GM12878 (cell line): ENCODE measurements at regions not wholly inside any gene's neighbourhood (a gene's known extent, or its start where the extent isn't known, plus 50 kb on each side); places are given as distances from the start of the nearest gene placed in this dataset.

Source experiments
- ATAC-seq: fragments of 200-7000 bp; cut with Tn5 transposase; 3 replicates; pipeline ENCODE4 v1.9.1; 2020; ENCODE audit warnings: mild to moderate bottlenecking, moderate library complexity
- BruUV-seq: library from RNA; stranded (reverse); fragments of 400-500 nt; replicated peaks from 2 replicates; lab custom pipeline; 2021; lab: Mats Ljungman, UMichigan
- CTCF ChIA-PET: fragments of 300-600 bp; sonication (Branson Sonifier 250); formaldehyde crosslinking; extraction: SDS; loops from one replicate; lab custom pipeline; 2021; ENCODE audit warnings: inconsistent platforms; lab: Yijun Ruan, JAX
- POLR2A ChIA-PET: fragments of 350-600 bp; formaldehyde crosslinking; extraction: SDS; loops from one replicate; lab custom pipeline; 2021; ENCODE audit warnings: inconsistent platforms; lab: Charles Lee
- RAD21 ChIA-PET: fragments of 300-600 bp; sonication (Branson Sonifier 250); formaldehyde crosslinking; loops from one replicate; lab custom pipeline; 2023; ENCODE audit warnings: antibody characterized with exemption; ENCODE audit not compliant: unreplicated experiment; lab: Charles Lee
- SMC1A ChIA-PET: fragments of 300-600 bp; sonication (Branson Sonifier 250); formaldehyde crosslinking; loops from one replicate; lab custom pipeline; 2023; ENCODE audit not compliant: unreplicated experiment, uncharacterized antibody; lab: Charles Lee
- DNase-seq: peaks from one replicate; pipeline ENCODE4 v3.0.0-alpha.2; 2011; ENCODE audit warnings: low read depth, low spot score
- FAIRE-seq: peaks from 3 replicates; lab custom pipeline; 2011; peaks lifted over from hg19 to GRCh38; lab: Jason Lieb, UNC
- H2AFZ ChIP-seq: 2 replicates; pipeline ENCODE4 v1.6.0; 2011; ENCODE audit warnings: low read depth, low read length, control low read depth; ENCODE audit not compliant: control insufficient read depth
- H3K27ac ChIP-seq: 2 replicates; pipeline ENCODE4 v1.5.1; 2011; ENCODE audit warnings: control low read depth; ENCODE audit not compliant: control insufficient read depth, insufficient read depth
- H3K27me3 ChIP-seq, 2 experiments: replicated peaks in 1 of 2; 2 replicates each; pipeline versions ENCODE4 v1.6.0 to v1.6.1; 2011; ENCODE audit warnings: low read length in 1 of 2; ENCODE audit not compliant: control insufficient read depth in 2 of 2, insufficient read depth in 2 of 2
- H3K36me3 ChIP-seq, 2 experiments: 2 replicates each; pipeline ENCODE4 v1.5.1; 2011; ENCODE audit warnings: low read length in 1 of 2; ENCODE audit not compliant: control insufficient read depth in 2 of 2, insufficient read depth in 2 of 2
- H3K4me1 ChIP-seq: 2 replicates; pipeline ENCODE4 v1.6.1; 2011; ENCODE audit warnings: mild to moderate bottlenecking, low read length, moderate library complexity, mixed read lengths; ENCODE audit not compliant: control insufficient read depth, insufficient read depth
- H3K4me2 ChIP-seq: 2 replicates; pipeline ENCODE4 v1.6.0; 2011; ENCODE audit warnings: control low read depth; ENCODE audit not compliant: control insufficient read depth, insufficient read depth
- H3K4me3 ChIP-seq: fragments of 200-600 bp; sonication (generic); 2 replicates; pipeline ENCODE4 v1.5.1; 2016
- H3K79me2 ChIP-seq: 2 replicates; pipeline ENCODE4 v1.6.0; 2011; ENCODE audit warnings: low read length; ENCODE audit not compliant: control insufficient read depth, insufficient read depth
- H3K9ac ChIP-seq: 2 replicates; pipeline ENCODE4 v1.8.0; 2011; ENCODE audit warnings: low read length, control low read depth, mixed read lengths; ENCODE audit not compliant: control insufficient read depth, insufficient read depth
- H3K9me3 ChIP-seq: replicated peaks from 3 replicates; pipeline ENCODE4 v1.5.1; 2011; ENCODE audit warnings: mild to moderate bottlenecking, low read length; ENCODE audit not compliant: control insufficient read depth, insufficient read depth
- H4K20me1 ChIP-seq: 2 replicates; pipeline ENCODE4 v1.6.0; 2011; ENCODE audit not compliant: control insufficient read depth, insufficient read depth
- ASH2L ChIP-seq: fragments of 300-600, 200-600 bp; sonication (generic); IDR thresholded peaks from 2 replicates; pipeline ENCODE4 v1.6.1; 2017; ENCODE audit warnings: low read depth, mild to moderate bottlenecking, borderline replicate concordance
- ATF7 ChIP-seq: fragments of 450-650 bp; IDR thresholded peaks from 2 replicates; pipeline ENCODE4 v1.6.1; 2016; ENCODE audit warnings: low read depth, mild to moderate bottlenecking
- BCL11A ChIP-seq: IDR thresholded peaks from 2 replicates; pipeline ENCODE4 v1.6.1; 2011; ENCODE audit warnings: low read depth, low read length
- CHD2 ChIP-seq: IDR thresholded peaks from 2 replicates; pipeline ENCODE4 v1.6.1; 2011; ENCODE audit warnings: low read depth, low read length, improper control_type of control experiment, borderline replicate concordance
- CREM ChIP-seq: IDR thresholded peaks from 2 replicates; pipeline ENCODE4 v1.6.1; 2014; ENCODE audit warnings: antibody characterized with exemption, low read depth
- DPF2 ChIP-seq: fragments of 450-650 bp; IDR thresholded peaks from 2 replicates; pipeline ENCODE4 v1.6.1; 2017; ENCODE audit warnings: mild to moderate bottlenecking
- HCFC1 ChIP-seq: fragments of 150-350 bp; IDR thresholded peaks from 2 replicates; pipeline ENCODE4 v1.6.1; 2014; ENCODE audit warnings: low read length
- JUND ChIP-seq: IDR thresholded peaks from 2 replicates; pipeline ENCODE4 v1.6.1; 2012; ENCODE audit warnings: low read depth, mild to moderate bottlenecking, low read length, improper control_type of control experiment, moderate library complexity
- LARP7 ChIP-seq: fragments of 450-650 bp; IDR thresholded peaks from 2 replicates; pipeline ENCODE4 v1.6.1; 2017; ENCODE audit warnings: mild to moderate bottlenecking
- MXI1 ChIP-seq: fragments of 150-350 bp; IDR thresholded peaks from 2 replicates; pipeline ENCODE4 v1.6.1; 2011; ENCODE audit warnings: low read depth, mild to moderate bottlenecking, inconsistent platforms, low read length, improper control_type of control experiment
- NBN ChIP-seq: fragments of 450-650 bp; IDR thresholded peaks from 2 replicates; pipeline ENCODE4 v1.6.1; 2016
- NFYB ChIP-seq: IDR thresholded peaks from 2 replicates; pipeline ENCODE4 v1.6.1; 2011; ENCODE audit warnings: low read depth, mild to moderate bottlenecking, low read length, improper control_type of control experiment, moderate library complexity; ENCODE audit not compliant: insufficient read depth
- NKRF ChIP-seq: fragments of 450-650 bp; conservative IDR thresholded peaks from 2 replicates; pipeline ENCODE4 v1.6.1; 2017; ENCODE audit warnings: mild to moderate bottlenecking, moderate library complexity
- POLR2A ChIP-seq: IDR thresholded peaks from 2 replicates; pipeline ENCODE4 v1.6.1; 2011; ENCODE audit warnings: low read depth, mild to moderate bottlenecking, low read length
- RBBP5 ChIP-seq: fragments of 200-600 bp; sonication (generic); conservative IDR thresholded peaks from 2 replicates; pipeline ENCODE4 v1.6.1; 2016
- RFX5 ChIP-seq: IDR thresholded peaks from 2 replicates; pipeline ENCODE4 v1.6.1; 2011; ENCODE audit warnings: low read depth, low read length, improper control_type of control experiment
- SPI1 ChIP-seq: IDR thresholded peaks from 2 replicates; pipeline ENCODE4 v1.6.1; 2011; ENCODE audit warnings: low read depth, mild to moderate bottlenecking, low read length, moderate library complexity, borderline replicate concordance; ENCODE audit not compliant: insufficient read depth
- STAT1 ChIP-seq: fragments of 450-650 bp; conservative IDR thresholded peaks from 2 replicates; pipeline ENCODE4 v1.6.1; 2014; ENCODE audit warnings: antibody characterized with exemption, mild to moderate bottlenecking
- TAF1 ChIP-seq: IDR thresholded peaks from 2 replicates; pipeline ENCODE4 v1.6.1; 2011; ENCODE audit warnings: mild to moderate bottlenecking, low read depth, low read length, borderline replicate concordance
- TBL1XR1 ChIP-seq: IDR thresholded peaks from 2 replicates; pipeline ENCODE4 v1.6.1; 2012; ENCODE audit warnings: low read depth, low read length, improper control_type of control experiment
- WGBS: methylation state at CpG from one replicate; pipeline ENCODE4 v1.1.6; 2016; ENCODE audit warnings: low lambda C conversion rate; ENCODE audit not compliant: insufficient replicate concordance, insufficient coverage; ENCODE audit errors: missing lambda C conversion rate; 5-methylcytosine and 5-hydroxymethylcytosine counted together
- in situ Hi-C: fragments of 300-500 bp; cut with MboI; formaldehyde crosslinking; loops from 9 replicates; pipeline ENCODE4 v1.14.3; 2018; ENCODE audit warnings: mixed read lengths
- intact Hi-C: fragments of 100-400 bp; cut with micrococcal nuclease; formaldehyde crosslinking; loops from one replicate; pipeline ENCODE4 v1.14.2; 2022; ENCODE audit not compliant: unreplicated experiment

GRCh38 chr7:50954716-50955115 is 172.0 kb upstream of the GRB10 start (continued):
- TF ChIP-seq ASH2L (no peak), STAT1 (no peak)

- H3K79me2 ChIP-seq, result no peaks in the 10 kb centered on the region
- ATAC-seq (no peak), FAIRE-seq (no peak), DNase-seq (no peak)
- H3K4me2 ChIP-seq, result no peak overlapping the region
- no peaks in the 10 kb centered on the region for H3K27me3 ChIP-seq
- no peak for TF ChIP-seq STAT1
- no peak for TF ChIP-seq CHD2
- no peak for TF ChIP-seq NFYB
- no peak for TF ChIP-seq RBBP5
- no peak for TF ChIP-seq JUND
- no peak for TF ChIP-seq DPF2
- TF ChIP-seq TBL1XR1, result no peak
- no peak for TF ChIP-seq SPI1
- TF ChIP-seq NBN, result no peak
- no peak for TF ChIP-seq POLR2A
- TF ChIP-seq LARP7, result no peak
- TF ChIP-seq MXI1, result no peak
- TF ChIP-seq BCL11A, result no peak
- no peak for TF ChIP-seq HCFC1
- no peak for TF ChIP-seq CREM
- no peak for TF ChIP-seq TAF1
- no peak for TF ChIP-seq RFX5
- no peak for TF ChIP-seq ATF7
- no peak for TF ChIP-seq NKRF
- in situ Hi-C loops, result no loop called here
- H3K36me3 ChIP-seq, result no peaks in the 10 kb centered on the region
- BruUV-seq, result no TSS peak
- WGBS, result 6% methylated on average over 4 of the region's 4 CpGs
- SMC1A ChIA-PET, result no interaction called here
- H3K9me3 ChIP-seq, result no peaks in the 10 kb centered on the region
- no peaks in the 10 kb centered on the region for H3K4me1 ChIP-seq
- no peaks in the 10 kb centered on the region for H4K20me1 ChIP-seq
- RAD21 ChIA-PET, result no interaction called here
- H2AFZ ChIP-seq, result no peak overlapping the region
- POLR2A ChIA-PET, result no interaction called here
- no peak overlapping the region for H3K4me3 ChIP-seq
- H3K9ac ChIP-seq, result no peak overlapping the region
- CTCF ChIA-PET, result interaction anchor here (0.6 kb wide), 1 partner anchor 10 kb away, joined by 3 read pairs; no protein-coding TSS in a partner anchor
- intact Hi-C loops, result no loop called here
- no peak overlapping the region for H3K27ac ChIP-seq
Measured at GRCh38 chr7:50954245-50954644, 171.5 kb upstream of the GRB10 start.
